Kidney tubule cell (primary cell): ENCODE measurements at regions not wholly inside any gene's neighbourhood (a gene's known extent, or its start where the extent isn't known, plus 50 kb on each side); places are given as distances from the start of the nearest gene placed in this dataset.

Experiments
- DNase-seq: peaks from one replicate; pipeline ENCODE4 v3.0.0-alpha.2; 2018; ENCODE audit warnings: low spot score

DNA sequence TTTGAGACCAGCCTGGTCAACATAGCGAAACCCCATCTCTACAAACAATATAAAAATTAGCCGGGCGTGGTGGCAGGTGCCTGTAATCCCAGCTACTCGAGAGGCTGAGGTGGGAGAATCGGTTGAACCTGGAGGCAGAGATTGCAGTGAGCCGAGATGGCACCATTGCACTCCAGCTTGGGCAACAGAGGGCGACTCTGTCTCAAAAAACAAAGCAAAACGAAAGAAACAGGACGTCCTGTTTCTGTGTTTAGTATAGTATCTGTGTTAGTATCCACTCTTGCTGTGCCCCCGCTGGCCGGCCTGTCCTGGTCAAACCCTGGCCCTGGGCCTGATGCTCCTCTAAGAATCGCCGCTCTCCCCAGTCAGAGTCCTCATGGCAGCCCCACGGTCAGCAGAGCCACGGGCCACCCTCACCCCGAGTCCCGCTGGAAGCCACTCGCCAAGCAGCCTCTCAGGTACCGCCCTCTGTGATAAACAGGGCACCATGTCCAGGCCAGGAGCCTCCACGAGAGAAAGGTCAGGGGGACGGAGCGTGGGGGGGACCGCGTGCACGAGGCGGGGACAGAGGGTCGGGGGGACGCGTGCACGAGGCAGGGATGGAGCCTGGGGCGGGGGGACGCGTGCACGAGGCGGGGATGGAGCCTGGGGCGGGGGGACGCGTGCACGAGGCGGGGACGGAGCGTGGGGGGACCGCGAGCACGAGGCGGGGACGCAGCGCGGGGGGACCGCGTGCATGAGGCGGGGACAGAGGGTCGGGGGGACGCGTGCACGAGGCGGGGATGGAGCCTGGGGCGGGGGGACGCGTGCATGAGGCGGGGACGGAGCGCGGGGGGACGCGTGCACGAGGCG lies 384.5 kb downstream of the SMOC2 start:
- no peak for DNase-seq

DNA sequence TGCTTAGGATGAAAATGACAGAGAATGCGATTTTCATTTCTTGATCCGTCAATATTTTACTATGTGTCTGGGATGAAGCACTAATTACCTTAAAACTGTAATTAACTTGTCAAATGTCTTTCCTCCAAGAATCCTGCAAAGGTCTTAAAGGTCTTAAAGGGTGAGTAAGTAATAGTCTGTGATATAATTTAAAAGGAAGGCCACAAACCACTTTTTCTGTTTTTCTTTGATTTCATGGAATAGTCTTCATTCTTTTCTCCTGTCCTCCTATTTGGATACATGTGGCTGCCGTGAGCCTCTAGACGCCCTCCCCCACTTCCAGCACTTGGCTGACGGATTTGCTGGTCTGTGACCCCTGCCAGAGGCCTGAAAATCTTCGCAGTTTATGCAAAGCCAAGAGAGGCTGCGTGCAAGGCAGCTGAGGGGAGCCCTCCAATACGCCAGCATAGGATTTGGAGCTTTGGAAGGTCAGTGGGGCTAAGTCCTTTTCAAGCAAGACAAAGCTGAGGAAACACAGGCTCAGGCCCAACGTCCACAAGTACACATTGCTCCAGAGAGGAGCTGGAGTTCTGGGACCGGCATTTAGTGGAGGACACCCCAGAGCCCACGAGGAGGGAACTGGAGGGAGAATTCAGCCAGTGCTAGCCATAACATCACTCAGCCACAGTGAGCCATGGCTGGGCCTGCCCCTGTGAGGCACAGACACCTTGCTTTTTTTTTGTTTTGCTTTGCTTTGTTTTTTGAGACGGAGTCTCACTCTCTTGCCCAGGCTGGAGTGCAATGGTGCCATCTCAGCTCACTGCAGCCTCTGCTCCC lies 382.6 kb downstream of the SMOC2 start:
- DNase-seq = no peak

DNA sequence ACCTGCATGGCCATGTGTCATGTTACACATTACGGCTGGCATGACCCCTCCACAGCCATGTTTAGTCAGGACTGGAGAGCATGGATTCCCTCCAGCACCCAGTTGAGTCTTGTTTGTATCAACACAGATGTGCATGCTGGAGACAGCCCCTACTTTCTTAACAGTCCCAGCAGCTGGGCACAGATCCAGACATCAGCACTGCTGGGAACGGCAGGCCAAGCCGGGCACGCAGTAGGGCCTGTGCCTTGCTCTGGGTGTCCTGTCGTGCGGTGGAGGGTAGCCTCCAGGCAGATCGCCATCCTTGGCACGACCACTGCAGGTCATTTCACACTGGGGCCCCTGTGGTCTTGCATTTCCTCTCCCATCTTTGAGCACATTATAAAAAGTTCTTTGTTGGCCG lies 381.4 kb downstream of the SMOC2 start:
- DNase-seq = no peak

DNA sequence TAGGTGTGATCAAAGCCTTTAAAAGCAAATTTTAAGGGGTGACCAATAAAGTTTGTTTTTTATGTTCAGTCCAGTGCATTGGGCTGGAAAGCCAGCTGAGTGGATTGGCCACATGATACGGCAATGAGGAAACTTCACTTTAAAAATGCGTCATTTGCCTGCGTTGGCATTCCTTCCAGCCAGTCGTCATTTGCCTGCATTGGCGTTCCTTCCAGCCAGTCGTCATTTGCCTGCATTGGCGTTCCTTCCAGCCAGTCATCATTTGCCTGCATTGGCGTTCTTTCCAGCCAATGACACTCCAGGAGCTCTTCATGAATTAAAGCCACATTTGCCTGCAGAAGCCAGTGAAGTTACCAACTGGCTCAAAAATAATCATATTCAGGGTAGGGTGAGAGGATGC lies 378.6 kb downstream of the SMOC2 start:
- no peak for DNase-seq

DNA sequence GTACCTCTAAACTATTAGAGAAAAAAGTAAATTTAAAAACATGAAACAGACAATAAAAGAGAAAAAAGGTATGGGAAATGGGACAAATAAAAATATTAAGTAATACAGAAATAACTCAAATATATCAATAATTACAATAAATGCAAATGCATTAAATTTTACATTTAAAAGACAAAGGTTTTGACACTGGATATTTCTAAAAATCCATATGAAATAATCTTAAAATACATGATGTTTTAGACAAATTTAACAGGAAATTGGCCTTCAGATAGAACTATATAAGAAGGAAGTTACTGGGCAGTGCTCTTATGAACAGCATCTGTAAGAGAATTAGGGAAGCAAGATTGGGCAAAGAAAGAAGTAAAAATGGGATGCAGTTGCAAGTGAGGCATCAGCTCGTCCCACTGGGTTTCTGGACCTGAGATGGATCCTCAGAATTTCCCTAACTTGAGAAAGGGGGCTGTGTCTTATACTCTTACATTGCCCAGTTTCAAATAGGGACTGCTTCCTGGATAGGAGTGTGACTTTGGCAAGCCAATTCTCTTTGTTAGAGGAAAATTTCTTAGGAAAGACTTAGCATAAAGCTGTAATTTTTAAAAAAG lies 376.7 kb downstream of the SMOC2 start:
- DNase-seq = no peak

DNA sequence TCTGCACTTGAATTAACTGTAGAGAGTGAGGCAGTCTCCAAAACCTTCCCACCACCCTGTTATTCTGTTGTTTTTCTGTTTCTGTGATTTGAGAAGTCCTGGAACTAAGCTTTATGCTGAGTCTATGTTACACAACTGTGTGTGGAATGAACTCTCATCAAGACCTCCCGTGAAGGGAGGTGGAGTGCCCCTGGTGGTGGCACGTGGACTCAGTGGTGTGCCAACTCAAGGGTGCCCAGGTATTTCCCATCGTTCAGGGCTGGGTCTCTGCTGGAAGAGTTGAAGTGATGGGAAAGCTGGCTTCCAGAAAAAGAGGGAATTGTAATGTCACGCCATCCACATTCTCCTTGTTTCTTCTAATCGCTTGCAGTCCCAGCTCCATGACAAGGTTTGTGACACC lies 374.2 kb downstream of the SMOC2 start:
- DNase-seq = peak; percentile 4

DNA sequence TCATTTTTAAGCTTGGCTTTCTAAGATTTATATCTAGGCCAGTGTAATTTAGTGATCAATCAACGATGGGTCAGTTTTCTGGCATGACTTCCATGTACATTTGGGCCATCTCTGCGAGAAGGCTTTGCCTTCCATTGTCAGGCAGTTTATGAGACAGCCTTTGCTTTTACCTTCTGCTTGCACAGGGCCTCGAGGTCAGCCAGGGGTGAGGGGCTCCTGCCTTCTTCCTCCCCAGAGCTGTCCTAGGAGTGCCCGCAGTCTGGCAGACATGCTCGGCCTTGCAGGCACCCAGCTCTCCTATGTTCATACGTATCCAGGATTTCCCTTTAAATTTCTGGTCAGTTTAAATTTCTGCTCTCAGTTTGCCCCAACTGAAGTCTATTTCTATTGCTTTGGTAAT lies 367.2 kb downstream of the SMOC2 start:
- no peak for DNase-seq

DNA sequence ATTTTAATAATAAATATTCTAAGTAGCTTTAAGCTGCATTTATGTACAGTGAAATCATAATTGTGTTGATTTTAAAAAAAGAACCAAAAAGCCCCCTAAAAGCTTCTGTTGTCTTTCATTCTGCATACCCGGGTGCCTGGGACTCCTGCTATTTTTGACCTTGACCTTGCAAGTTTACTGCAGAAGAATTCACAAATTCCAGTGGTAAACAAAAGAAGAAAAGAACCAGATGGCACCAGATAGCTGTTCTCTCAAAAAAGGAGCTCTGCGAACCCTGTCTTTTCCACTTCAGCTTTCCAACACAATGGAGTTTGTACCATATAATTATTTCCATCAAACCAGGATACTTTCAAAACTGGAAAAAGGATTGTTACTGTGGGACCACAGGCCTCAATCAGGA lies 363.3 kb downstream of the SMOC2 start:
- DNase-seq = no peak

DNA sequence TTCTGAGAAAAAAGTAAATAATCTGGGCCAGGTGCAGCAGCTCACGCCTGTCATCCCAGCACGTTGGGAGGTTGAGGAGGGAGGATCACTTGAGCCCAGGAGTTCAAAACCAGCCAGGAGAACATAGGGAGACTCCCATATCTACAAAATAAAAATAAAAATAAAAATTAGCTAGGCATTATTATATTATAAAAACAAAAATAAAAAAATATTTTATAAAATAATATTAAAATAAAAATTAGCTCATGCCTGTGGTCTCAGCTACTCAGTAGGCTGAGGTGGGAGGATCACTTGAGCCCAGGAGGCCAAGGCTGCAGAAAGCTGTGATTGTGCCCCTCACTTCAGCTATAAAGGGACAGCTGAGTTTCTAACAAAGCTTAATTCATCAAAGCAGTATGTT lies 362.9 kb downstream of the SMOC2 start:
- no peak for DNase-seq

DNA sequence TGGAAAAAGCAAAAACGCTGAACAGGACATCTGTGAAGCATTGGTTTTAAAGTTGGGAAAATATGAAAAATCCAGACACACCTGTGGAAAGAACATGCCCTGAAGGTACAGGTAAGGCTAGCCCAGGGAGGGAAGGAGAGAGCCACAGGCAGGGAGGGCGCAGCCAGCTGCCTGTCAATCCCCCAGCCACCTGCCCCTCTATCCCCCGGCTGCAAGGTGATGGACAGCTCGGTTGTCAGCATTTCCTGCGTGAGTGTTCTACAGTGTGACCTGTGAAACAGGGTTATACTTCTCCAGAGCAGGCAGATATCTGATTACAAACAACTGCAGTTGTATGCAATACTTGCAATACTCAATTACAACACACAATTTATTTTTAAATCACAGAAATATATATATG lies 358.1 kb downstream of the SMOC2 start:
- DNase-seq = no peak

DNA sequence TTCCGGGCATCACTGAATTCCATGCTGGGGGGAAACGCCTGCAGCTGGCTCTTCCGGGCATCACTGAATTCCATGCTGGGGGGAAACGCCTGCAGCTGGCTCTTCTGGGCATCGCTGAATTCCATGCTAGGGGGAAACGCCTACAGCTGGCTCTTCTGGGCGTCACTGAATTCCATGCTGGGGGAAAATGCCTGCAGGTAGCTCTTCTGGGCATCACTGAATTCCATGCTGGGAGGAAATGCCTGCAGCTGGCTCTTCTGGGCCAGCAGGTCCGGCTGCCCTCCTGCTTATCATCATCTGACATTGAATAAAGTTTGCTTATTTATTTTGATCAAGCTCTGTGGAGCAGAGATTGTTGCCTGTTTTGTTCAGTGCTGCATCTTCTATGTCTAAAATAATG lies 355.1 kb downstream of the SMOC2 start:
- no peak for DNase-seq

DNA sequence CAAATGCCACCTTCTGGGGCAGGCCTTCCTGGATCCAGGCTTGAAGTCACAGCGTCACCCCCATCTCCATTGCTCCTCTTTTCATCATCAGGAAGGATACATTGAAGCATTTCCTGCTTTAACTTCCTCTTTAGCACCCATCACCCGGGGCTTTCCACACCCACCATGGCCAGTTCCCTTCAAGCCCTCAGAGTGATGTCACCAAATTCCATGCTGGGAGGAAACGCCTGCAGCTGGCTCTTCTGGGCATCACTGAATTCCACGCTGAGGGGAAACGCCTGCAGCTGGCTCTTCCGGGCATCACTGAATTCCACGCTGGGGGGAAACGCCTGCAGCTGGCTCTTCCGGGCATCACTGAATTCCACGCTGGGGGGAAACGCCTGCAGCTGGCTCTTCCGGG lies 354.6 kb downstream of the SMOC2 start:
- peak; percentile 3 for DNase-seq

DNA sequence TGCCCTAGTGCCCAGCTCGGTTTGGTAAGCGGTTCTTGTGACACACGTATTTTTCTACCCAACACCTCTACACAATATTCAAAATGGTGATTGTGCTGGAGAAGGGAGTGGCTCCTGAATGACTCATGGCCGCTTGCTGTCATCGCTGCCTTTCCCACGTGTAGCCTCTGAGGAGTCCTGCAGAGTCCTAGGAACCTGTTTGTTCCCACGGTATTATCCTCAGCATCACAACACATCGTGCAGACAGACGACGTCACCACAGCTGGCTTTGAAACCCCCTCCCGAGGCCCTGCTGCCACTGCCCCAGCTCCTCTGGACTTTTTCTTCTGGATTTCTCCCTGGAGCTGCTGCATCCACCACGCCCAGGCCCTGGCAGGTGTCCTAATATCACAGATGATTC lies 353.5 kb downstream of the SMOC2 start:
- no peak for DNase-seq

DNA sequence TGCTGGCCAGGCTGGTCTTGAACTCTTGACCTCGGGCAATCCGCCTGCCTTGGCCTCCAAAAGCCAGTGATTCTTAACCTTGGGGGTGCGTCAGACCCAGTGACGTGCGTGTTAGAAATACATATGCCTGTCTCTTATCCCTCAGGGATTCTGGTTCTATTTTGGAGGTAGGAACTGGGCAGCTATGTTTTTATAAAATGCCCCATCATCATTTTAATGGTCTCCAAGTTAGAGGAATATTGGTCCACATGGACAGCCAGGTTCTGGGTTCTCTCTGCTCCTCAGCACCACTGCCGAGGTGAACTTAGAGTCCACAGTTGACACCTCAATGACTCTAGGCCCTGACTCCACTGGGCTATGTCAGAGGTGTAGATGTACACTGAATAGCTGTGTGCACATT lies 352.7 kb downstream of the SMOC2 start:
- DNase-seq = no peak

DNA sequence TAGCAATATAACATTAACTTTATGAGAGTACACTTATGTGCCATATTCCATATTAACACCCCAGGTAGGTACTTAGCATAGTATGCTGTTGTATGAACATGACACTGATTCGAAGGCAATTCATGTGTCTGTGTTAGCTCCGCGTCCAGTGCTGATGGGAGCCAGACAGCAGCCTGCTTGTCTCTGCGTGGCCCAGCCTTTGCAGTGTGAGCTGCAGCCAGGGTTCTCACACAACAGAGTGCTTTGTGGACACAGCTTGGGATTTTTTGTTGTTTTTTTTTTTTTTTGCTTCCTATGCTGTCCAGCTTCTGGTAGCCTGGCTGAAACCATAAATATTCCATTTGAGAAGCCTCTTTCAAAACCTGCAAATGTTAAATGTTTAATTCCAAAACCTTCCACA lies 350.9 kb downstream of the SMOC2 start:
- DNase-seq = no peak

DNA sequence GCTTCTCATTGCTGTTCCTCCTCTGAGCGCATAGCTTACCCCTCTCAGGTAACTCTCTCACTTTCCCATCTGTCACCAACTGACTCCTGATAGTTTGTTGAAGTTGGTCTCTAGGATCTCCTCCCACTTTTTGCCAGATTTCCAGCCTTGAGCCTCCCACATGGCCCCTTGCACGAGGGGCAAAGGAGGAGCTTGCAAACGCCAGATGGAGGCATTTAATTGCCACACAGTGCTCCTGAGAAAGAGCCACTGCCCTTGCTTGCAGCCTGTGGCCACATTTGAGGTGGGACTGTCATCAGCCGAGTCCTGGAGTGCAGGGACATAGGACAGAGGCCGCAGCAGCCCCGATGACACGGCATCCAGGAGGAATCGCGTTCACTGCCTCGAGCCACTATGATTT lies 348.7 kb downstream of the SMOC2 start:
- no peak for DNase-seq

DNA sequence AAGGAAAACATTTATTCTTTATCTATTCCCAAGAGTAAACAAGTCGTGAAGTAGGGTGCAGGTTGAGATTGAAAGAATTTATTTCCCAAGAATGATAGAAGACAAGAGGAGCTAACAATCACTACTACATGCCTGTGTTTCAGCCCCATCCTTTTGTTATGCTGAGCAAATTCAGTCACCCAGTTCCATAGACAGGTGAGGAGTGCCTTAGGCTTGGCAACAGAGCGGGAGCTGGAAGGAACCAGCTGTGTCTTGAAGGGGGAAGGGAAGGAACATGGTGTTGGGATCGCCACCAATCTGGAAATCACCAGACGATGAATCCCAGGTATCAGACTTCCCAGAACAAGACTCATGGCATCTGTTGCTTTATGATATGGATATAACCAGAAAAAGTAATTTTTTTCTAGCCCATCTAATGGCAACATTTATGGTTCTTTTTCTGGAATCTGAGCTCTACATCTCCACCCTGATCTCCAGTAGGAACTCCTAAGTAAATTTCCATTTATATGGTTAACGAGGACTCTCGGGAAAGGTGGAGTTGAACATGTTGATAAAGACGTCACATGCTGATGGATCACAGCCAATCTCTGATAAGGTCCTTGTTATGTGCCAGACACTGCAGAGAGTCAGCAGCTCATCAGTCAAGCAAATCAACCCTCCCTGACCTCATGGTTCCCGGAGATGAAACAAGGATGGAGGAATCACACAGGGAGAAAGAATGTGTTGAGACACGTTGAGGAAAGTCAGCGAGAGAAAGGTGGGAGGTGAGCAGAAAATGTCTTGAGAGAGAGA lies 344.9 kb downstream of the SMOC2 start:
- no peak for DNase-seq

DNA sequence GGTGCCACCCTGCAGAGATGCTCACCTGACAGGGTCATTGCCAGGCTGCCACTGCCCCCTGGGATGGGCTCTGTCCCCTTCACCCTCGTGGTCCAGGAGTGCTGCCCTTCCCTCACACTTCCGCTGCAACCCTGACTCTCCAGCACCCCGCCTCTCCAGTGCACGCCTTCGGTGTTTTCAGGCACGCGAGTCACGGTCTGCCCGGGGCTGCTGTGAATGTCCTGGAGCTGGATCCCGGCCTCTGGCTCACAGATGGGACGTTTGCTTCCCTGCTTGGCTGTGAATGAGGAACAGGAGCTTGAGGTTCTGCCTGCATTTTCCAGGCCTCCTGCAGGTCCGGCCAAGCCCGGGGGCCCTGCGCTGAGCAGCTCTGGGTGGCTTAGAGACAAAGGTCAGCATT lies 343.4 kb downstream of the SMOC2 start:
- DNase-seq = no peak

DNA sequence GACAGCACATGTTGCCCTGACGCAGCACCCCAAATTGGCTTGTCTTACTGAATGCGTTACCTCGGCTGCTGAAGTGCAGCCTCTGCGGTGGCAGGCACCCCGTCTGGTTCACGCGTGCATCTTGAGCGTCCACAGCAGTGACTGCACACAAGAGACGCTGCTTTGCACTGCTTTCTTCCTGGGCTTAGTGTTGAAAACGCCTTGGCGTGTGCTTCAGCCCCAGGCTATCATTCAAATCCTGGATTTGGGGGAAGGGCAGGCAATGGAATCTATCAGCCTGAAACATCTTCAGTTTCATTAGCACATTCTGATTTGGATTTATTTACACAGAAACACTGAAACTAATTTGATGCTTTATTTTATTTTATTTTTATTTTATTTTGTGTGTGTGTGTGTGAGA lies 342.7 kb downstream of the SMOC2 start:
- DNase-seq = no peak

DNA sequence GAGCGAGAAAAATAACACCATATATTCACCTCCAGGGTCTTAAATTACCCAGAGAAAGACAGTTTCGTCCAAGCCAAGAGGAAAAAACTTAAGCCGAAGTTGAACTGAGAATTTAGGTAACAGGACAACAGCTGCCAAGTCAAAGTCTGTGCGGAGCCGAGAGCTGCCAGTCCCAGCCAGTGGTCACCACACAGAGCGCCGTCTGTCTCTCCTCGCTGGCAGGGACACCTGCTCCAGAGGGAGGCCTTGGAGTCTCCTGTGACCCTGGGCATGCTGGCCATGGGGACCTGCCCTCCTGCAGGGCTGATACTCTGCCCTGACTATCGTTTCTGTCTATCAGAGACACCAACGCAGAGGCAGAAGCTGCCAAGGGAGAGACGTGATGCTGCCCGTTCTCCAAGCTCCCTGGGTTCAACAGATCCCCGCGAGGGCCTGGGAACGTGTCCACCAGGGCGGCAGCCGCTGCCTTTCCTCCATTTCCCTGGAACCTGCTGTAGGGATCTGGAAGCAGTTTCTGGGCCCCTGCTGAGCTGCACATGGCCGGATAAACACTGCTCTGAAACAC lies 341.3 kb downstream of the SMOC2 start:
- no peak for DNase-seq

DNA sequence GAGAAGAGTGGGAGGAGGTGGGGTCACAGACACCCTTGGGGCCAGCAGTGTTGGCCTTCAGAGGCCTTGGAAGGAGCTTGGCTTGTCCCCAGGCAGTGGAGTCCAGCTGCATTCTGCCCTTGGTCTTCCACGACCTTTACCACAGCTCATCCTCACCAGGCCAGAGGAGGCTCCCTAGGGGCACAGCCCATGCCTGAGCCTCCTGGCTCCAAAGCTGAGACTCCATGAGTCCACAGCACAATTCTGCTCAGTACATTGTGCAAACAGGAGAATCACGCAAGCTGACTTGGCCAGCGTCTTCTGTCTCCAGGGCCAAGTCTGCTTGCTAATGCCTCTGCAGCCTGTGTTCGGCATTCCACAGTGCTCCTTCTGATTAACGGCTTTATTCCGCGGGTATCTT lies 337.2 kb downstream of the SMOC2 start:
- no peak for DNase-seq

DNA sequence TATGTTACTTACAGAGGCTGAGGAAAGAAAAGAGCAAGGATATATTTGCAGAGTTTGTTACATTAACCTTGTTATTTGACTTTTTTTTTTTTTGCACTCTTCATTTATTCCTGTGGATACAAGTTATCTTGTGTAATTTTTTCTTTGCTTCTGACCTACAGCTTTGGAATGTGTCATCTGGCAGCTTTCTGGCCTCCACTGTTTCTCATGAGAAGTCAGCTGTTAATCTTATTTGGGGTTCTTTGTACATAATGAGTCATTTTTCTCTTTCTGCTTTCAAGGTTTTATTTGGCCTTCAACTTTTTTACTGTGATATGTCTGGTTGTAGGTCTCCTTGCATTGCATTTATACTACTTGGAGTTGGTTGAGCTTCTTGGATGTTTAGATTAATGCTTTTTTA lies 333.4 kb downstream of the SMOC2 start:
- peak; percentile 3 for DNase-seq
